K562 (cell line): ENCODE measurements at regions not wholly inside any gene's neighbourhood (a gene's known extent, or its start where the extent isn't known, plus 50 kb on each side); places are given as distances from the start of the nearest gene placed in this dataset.

Source experiments
- FOSL1 ChIP-seq: fragments of 200-800 bp; sonication (Bioruptor generic); conservative IDR thresholded peaks from 2 replicates; pipeline ENCODE4 v1.6.1; 2016; ENCODE audit warnings: missing genetic modification characterization, missing compliant biosample characterization
- FOXK2 ChIP-seq, 2 experiments: fragments of 450-650 bp; IDR thresholded peaks in 1 of 2; conservative IDR thresholded peaks in 1 of 2; 2 replicates each; pipeline ENCODE4 v1.6.1; 2016; ENCODE audit warnings: low read depth in 2 of 2, mild to moderate bottlenecking in 1 of 2
- HDAC8 ChIP-seq: fragments of 450-650 bp; IDR thresholded peaks from 2 replicates; pipeline ENCODE4 v1.6.1; 2016; ENCODE audit warnings: mild to moderate bottlenecking, missing genetic modification characterization, moderate library complexity, missing compliant biosample characterization
- IRF2 ChIP-seq: sonication (generic); formaldehyde crosslinking; IDR thresholded peaks from 2 replicates; pipeline ENCODE4 v1.8.1; 2022; ENCODE audit warnings: mild to moderate bottlenecking, missing genetic modification reagents
- NFATC3 ChIP-seq: fragments of 450-650 bp; IDR thresholded peaks from 2 replicates; pipeline ENCODE4 v1.6.1; 2017; ENCODE audit warnings: mild to moderate bottlenecking
- SIN3A ChIP-seq, 2 experiments: fragments of 150-350 bp in 1 of 2; IDR thresholded peaks; 2 replicates each; pipeline ENCODE4 v1.6.1; 2011 to 2016; ENCODE audit warnings: borderline replicate concordance in 2 of 2, low read depth in 2 of 2, low read length in 2 of 2, mild to moderate bottlenecking in 2 of 2, moderate library complexity in 2 of 2; ENCODE audit not compliant: control insufficient read depth in 1 of 2
- SMARCC2 ChIP-seq: fragments of 450-650 bp; IDR thresholded peaks from 2 replicates; pipeline ENCODE4 v1.6.1; 2017; ENCODE audit warnings: antibody characterized with exemption, moderate library complexity, mild to moderate bottlenecking, low read depth
- ZNF24 ChIP-seq: fragments of 450-650 bp; IDR thresholded peaks from 2 replicates; pipeline ENCODE4 v1.6.1; 2016
- ZNF316 ChIP-seq: fragments of 450-650 bp; IDR thresholded peaks from 2 replicates; pipeline ENCODE4 v1.6.1; 2016
- ZNF324 ChIP-seq: fragments of 250-450 bp; sonication (Bioruptor Pico); IDR thresholded peaks from 2 replicates; pipeline ENCODE4 v1.4.0; 2020; ENCODE audit warnings: mild to moderate bottlenecking
- ZNF347 ChIP-seq: fragments of 450-650 bp; formaldehyde crosslinking; IDR thresholded peaks from 2 replicates; pipeline ENCODE4 v1.4.0; 2020; ENCODE audit warnings: low read depth, mild to moderate bottlenecking, moderate library complexity
- TF ChIP-seq, protein P1 (sequence below), 3 experiments: IDR thresholded peaks in 2 of 3; conservative IDR thresholded peaks in 1 of 3; 2 replicates each; pipeline ENCODE4 v1.5.1; 2011 to 2012; ENCODE audit warnings: low read length in 3 of 3, mild to moderate bottlenecking in 3 of 3, control low read depth in 2 of 3, improper control_type of control experiment in 1 of 3, inconsistent platforms in 1 of 3, low read depth in 1 of 3, mixed read lengths in 1 of 3, moderate library complexity in 1 of 3; ENCODE audit not compliant: insufficient read depth in 2 of 3
- TF ChIP-seq, protein P2 (sequence below): fragments of 250-450 bp; sonication (Bioruptor Pico); IDR thresholded peaks from 2 replicates; pipeline ENCODE4 v1.5.0; 2021; ENCODE audit warnings: mild to moderate bottlenecking, borderline replicate concordance

DNA sequence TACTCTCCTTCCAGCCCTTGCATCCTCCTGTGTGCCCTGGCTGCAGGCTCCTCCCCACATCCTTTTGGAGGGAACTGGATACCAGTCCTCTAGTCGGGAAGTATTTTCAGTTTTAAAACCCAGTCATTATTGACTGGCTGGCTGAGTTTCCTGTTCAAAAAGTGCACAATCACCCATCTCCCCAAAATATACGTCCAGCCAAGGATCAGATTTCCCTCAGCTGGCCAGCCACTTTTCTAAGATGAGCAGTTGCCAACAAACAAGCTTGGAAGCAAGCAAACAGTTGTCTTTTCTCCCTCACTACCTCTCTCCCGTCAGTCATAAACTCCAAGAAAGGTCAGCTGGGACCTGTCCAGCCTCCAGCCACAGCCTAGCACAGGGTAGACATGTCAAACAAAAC is 147.7 kb upstream of the GALNT15 start:
- TF ChIP-seq, protein P1, sequence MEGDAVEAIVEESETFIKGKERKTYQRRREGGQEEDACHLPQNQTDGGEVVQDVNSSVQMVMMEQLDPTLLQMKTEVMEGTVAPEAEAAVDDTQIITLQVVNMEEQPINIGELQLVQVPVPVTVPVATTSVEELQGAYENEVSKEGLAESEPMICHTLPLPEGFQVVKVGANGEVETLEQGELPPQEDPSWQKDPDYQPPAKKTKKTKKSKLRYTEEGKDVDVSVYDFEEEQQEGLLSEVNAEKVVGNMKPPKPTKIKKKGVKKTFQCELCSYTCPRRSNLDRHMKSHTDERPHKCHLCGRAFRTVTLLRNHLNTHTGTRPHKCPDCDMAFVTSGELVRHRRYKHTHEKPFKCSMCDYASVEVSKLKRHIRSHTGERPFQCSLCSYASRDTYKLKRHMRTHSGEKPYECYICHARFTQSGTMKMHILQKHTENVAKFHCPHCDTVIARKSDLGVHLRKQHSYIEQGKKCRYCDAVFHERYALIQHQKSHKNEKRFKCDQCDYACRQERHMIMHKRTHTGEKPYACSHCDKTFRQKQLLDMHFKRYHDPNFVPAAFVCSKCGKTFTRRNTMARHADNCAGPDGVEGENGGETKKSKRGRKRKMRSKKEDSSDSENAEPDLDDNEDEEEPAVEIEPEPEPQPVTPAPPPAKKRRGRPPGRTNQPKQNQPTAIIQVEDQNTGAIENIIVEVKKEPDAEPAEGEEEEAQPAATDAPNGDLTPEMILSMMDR (IDR thresholded peaks at IDR 0.05 in 2 of 3, conservative IDR thresholded peaks at IDR 0.05 in 1 of 3; ENCODE audit: insufficient read depth in 2 of 3, low read depth in 1 of 3, low read length in 3 of 3): no peak
- TF ChIP-seq IRF2 (CRISPR knock-in tag) (no peak), FOSL1 (tag) (no peak), ZNF24 (no peak), SMARCC2 (no peak), ZNF324 (CRISPR knock-in tag) (no peak), ZNF316 (no peak), ZNF347 (CRISPR knock-in tag) (no peak), SIN3A (IDR thresholded peaks at IDR 0.05; ENCODE audit: borderline replicate concordance in 2 of 2, control insufficient read depth in 1 of 2, low read depth in 2 of 2, low read length in 2 of 2) (no peak), HDAC8 (tag) (no peak), NFATC3 (no peak), FOXK2 (conservative IDR thresholded peaks at IDR 0.05 in 1 of 2, IDR thresholded peaks at IDR 0.05 in 1 of 2; ENCODE audit: low read depth in 2 of 2) (no peak)
- TF ChIP-seq, protein P2, sequence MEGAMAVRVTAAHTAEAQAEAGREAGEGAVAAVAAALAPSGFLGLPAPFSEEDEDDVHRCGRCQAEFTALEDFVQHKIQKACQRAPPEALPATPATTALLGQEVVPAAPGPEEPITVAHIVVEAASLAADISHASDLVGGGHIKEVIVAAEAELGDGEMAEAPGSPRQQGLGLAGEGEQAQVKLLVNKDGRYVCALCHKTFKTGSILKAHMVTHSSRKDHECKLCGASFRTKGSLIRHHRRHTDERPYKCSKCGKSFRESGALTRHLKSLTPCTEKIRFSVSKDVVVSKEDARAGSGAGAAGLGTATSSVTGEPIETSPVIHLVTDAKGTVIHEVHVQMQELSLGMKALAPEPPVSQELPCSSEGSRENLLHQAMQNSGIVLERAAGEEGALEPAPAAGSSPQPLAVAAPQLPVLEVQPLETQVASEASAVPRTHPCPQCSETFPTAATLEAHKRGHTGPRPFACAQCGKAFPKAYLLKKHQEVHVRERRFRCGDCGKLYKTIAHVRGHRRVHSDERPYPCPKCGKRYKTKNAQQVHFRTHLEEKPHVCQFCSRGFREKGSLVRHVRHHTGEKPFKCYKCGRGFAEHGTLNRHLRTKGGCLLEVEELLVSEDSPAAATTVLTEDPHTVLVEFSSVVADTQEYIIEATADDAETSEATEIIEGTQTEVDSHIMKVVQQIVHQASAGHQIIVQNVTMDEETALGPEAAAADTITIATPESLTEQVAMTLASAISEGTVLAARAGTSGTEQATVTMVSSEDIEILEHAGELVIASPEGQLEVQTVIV: no peak
